Heart left ventricle (tissue), 16 donors: ENCODE measurements at regions not wholly inside any gene's neighbourhood (a gene's known extent, or its start where the extent isn't known, plus 50 kb on each side); places are given as distances from the start of the nearest gene placed in this dataset.

Source experiments
- ATAC-seq, 4 donors: fragments of 200-7000 bp; cut with Tn5 transposase; one replicate each; pipeline ENCODE4 v1.9.1; 2020 to 2022; ENCODE audit warnings: moderate library complexity in 4 of 4, mild to moderate bottlenecking in 3 of 4, moderate number of reproducible peaks in 1 of 4
- DNase-seq, 5 donors: peaks; one replicate each; pipeline ENCODE4 v3.0.0-alpha.2; 2020
- H3K27ac ChIP-seq, 12 donors: fragments of 200-600 bp; sonication (generic) in 4 of 12; one replicate each; pipeline versions ENCODE4 v1.5.0 to v1.8.0; 2016 to 2022; ENCODE audit warnings: mild to moderate bottlenecking in 2 of 12
- H3K27me3 ChIP-seq, 9 donors: fragments of 200-600 bp; sonication (generic) in 2 of 9; one replicate each; pipeline versions ENCODE4 v1.5.1 to v1.8.0; 2016 to 2022; ENCODE audit warnings: mild to moderate bottlenecking in 3 of 9
- H3K36me3 ChIP-seq, 9 donors: fragments of 200-600 bp; sonication (generic) in 2 of 9; one replicate each; pipeline versions ENCODE4 v1.5.0 to v1.8.0; 2018 to 2022; ENCODE audit warnings: mild to moderate bottlenecking in 2 of 9
- H3K4me1 ChIP-seq, 12 donors: fragments of 200-600 bp; sonication (generic) in 4 of 12; one replicate each; pipeline versions ENCODE4 v1.5.0 to v1.8.0; 2016 to 2022; ENCODE audit warnings: mild to moderate bottlenecking in 3 of 12
- H3K4me3 ChIP-seq, 12 donors: fragments of 200-600 bp; sonication (generic) in 4 of 12; one replicate each; pipeline versions ENCODE4 v1.5.0 to v1.8.0; 2017 to 2022; ENCODE audit warnings: mild to moderate bottlenecking in 9 of 12, moderate library complexity in 4 of 12
- H3K9me3 ChIP-seq, 12 donors: fragments of 200-600 bp; sonication (generic) in 4 of 12; one replicate each; pipeline versions ENCODE4 v1.5.0 to v1.8.0; 2016 to 2022; ENCODE audit warnings: mild to moderate bottlenecking in 1 of 12
- CTCF ChIP-seq, 12 donors: fragments of 200-600 bp; sonication (generic) in 4 of 12; IDR thresholded peaks; one replicate each; pipeline versions ENCODE4 v1.5.0 to v1.8.0; 2018 to 2022; ENCODE audit warnings: antibody characterized with exemption in 12 of 12, mild to moderate bottlenecking in 5 of 12
- POLR2A ChIP-seq, 2 donors: fragments of 450-650 bp; IDR thresholded peaks; one replicate each; pipeline ENCODE4 v1.6.1; 2017; ENCODE audit warnings: antibody characterized with exemption in 2 of 2, mild to moderate bottlenecking in 2 of 2, moderate library complexity in 2 of 2
- WGBS, 4 donors: extraction: QIAGEN DNeasy Blood & Tissue Kit in 2 of 4; methylation state at CpG; one replicate each; pipeline versions ENCODE4 v1.1.5 to v1.1.7; 2013 to 2018; 5-methylcytosine and 5-hydroxymethylcytosine counted together
- intact Hi-C, 10 donors: fragments of 100-400 bp; cut with DNase I; formaldehyde crosslinking; loops; one replicate each; pipeline versions ENCODE4 v1.11.1 to v1.14.2; 2022
- donor health status: ischemic (EF 13 %, LVEDD 7.1; RV severe dilation, severe dysfunction).
- donor health status: healthy with polysubstance abuse.
- donor health status: DM: no; HTN: yes; CAD: no.
- donor health status: DM: no; HTN: no; CAD: no.
- donor health status: ischemic (EF 25% LVEDD 6.9; RV normal size, moderate dysfunction).
- donor health status: ischemic (EF 25% LVEDD 5.7; RV mildly dilated, moderate dysfunction).
- donor health status: healthy.
- donor health status: DM: yes; HTN: yes; CAD: no.
- donor health status: ischemic (EF 35%, LVEDD 5.7; RV mildly dilated, moderate dysfunction).
- donor health status: nonischemic (EF 11% LVEDD 7.7; RV severe dilation, severe dysfunction).
- donor health status: DM: yes; HTN: yes; CAD: no.
- donor health status: PGD.
- donor health status: ischemic (EF 29% LVEDD 5.4; RV normal size, mild dysfunction).
- donor health status: nonischemic (EF 23%, LVEDD 6.1; RV moderate dilation, normal function).

GRCh38 chr20:6855796-6856195 lies 88.3 kb downstream of the BMP2 start:
- DNase-seq: no peak
- 44 to 49% (median 47%) methylated on average over 1 of the region's 1 CpG for WGBS, 4 donors
- Histone ChIP-seq H3K4me3 (no peak overlapping the region), H3K27me3 (peaks cover 0 to 10% (median 0%) of the 10 kb centered on the region in 9 donors), H3K4me1 (peaks cover 0 to 8% (median 0%) of the 10 kb centered on the region in 12 donors), H3K36me3 (no peaks in the 10 kb centered on the region), H3K27ac (no peak overlapping the region), H3K9me3 (no peaks in the 10 kb centered on the region)
- ATAC-seq: no peak
- intact Hi-C loops: no loop called here
- TF ChIP-seq CTCF (IDR thresholded peaks at IDR 0.05) (no peak), POLR2A (IDR thresholded peaks at IDR 0.05) (no peak)

GRCh38 chr20:6857927-6858326 lies 90.4 kb downstream of the BMP2 start:
- Histone ChIP-seq H3K9me3 (no peaks in the 10 kb centered on the region), H3K27me3 (peaks cover 0 to 15% (median 0%) of the 10 kb centered on the region in 9 donors), H3K4me1 (peaks cover 0 to 8% (median 0%) of the 10 kb centered on the region in 12 donors), H3K36me3 (no peaks in the 10 kb centered on the region), H3K27ac (no peak overlapping the region), H3K4me3 (no peak overlapping the region)
- DNase-seq (no peak), ATAC-seq (no peak)
- 80 to 91% (median 88%) methylated on average over 5 of the region's 5 CpGs for WGBS, 4 donors
- intact Hi-C loops: no loop called here
- no peak for TF ChIP-seq POLR2A (IDR thresholded peaks at IDR 0.05)
- no peak for TF ChIP-seq CTCF (IDR thresholded peaks at IDR 0.05)

- no peaks in the 10 kb centered on the region for H3K9me3 ChIP-seq
- WGBS, 4 donors: 73 to 88% (median 80%) methylated on average over 2 of the region's 2 CpGs
- intact Hi-C loops: no loop called here
Observed at GRCh38 chr20:6863355-6863754, 95.9 kb downstream of the BMP2 start.

GRCh38 chr20:6863798-6864201 lies 96.3 kb downstream of the BMP2 start:
- WGBS, 4 donors: 70 to 85% (median 74%) methylated on average over 7 of the region's 7 CpGs
- no peak for DNase-seq
- Histone ChIP-seq H3K36me3 (no peaks in the 10 kb centered on the region), H3K4me3 (no peak overlapping the region), H3K9me3 (no peaks in the 10 kb centered on the region), H3K4me1 (no peaks in the 10 kb centered on the region), H3K27me3 (peaks cover 0 to 15% (median 0%) of the 10 kb centered on the region in 9 donors), H3K27ac (no peak overlapping the region)
- no peak for TF ChIP-seq POLR2A (IDR thresholded peaks at IDR 0.05)
- TF ChIP-seq CTCF (IDR thresholded peaks at IDR 0.05): no peak
- no peak for ATAC-seq
- intact Hi-C loops: no loop called here

More at GRCh38 chr20:6863355-6863754, 95.9 kb downstream of the BMP2 start:
- no peak overlapping the region for H3K4me3 ChIP-seq
- no peak for ATAC-seq
- DNase-seq: no peak
- H3K4me1 ChIP-seq: no peaks in the 10 kb centered on the region
- no peak overlapping the region for H3K27ac ChIP-seq
- TF ChIP-seq CTCF (IDR thresholded peaks at IDR 0.05) (no peak), POLR2A (IDR thresholded peaks at IDR 0.05) (no peak)
- peaks cover 0 to 15% (median 0%) of the 10 kb centered on the region in 9 donors for H3K27me3 ChIP-seq
- H3K36me3 ChIP-seq: no peaks in the 10 kb centered on the region
